ENCODE measurements at regions not wholly inside any gene's neighbourhood (a gene's known extent, or its start where the extent isn't known, plus 50 kb on each side); places are given as distances from the start of the nearest gene placed in this dataset.

- intact Hi-C loops (cut with DNase I; ENCODE audit: low total_unique reads) = no loop called here
Observed at GRCh38 chr13:103403814-103404213, 337.6 kb upstream of the SLC10A2 start.

GRCh38 chr13:103403148-103403740 lies 337.0 kb upstream of the SLC10A2 start:
- WGBS, 2 donors = 87 to 88% methylated on average over 4 of the region's 4 CpGs
- Histone ChIP-seq H3K9me3 (no peaks in the 10 kb centered on the region), H3K36me3 (ENCODE audit: low read depth, missing control alignments) (no peaks in the 10 kb centered on the region), H3K27me3 (no peaks in the 10 kb centered on the region), H3K4me3 (no peak overlapping the region), H3K4me1 (no peaks in the 10 kb centered on the region), H3K27ac (no peak overlapping the region)
- intact Hi-C loops (cut with DNase I; ENCODE audit: low total_unique reads) = no loop called here
- no peak for DNase-seq
- no peak for TF ChIP-seq POLR2A (IDR thresholded peaks at IDR 0.05)
- TF ChIP-seq CTCF (IDR thresholded peaks at IDR 0.05) = no peak

More at GRCh38 chr13:103403814-103404213, 337.6 kb upstream of the SLC10A2 start:
- TF ChIP-seq POLR2A (IDR thresholded peaks at IDR 0.05) (no peak), CTCF (IDR thresholded peaks at IDR 0.05) (no peak)
- no peak for DNase-seq
- Histone ChIP-seq H3K27me3 (no peaks in the 10 kb centered on the region), H3K9me3 (no peaks in the 10 kb centered on the region), H3K4me1 (no peaks in the 10 kb centered on the region), H3K36me3 (ENCODE audit: low read depth, missing control alignments) (no peaks in the 10 kb centered on the region), H3K4me3 (no peak overlapping the region), H3K27ac (no peak overlapping the region)
- 33 to 71% methylated on average over 1 of the region's 1 CpG for WGBS, 2 donors

DNA sequence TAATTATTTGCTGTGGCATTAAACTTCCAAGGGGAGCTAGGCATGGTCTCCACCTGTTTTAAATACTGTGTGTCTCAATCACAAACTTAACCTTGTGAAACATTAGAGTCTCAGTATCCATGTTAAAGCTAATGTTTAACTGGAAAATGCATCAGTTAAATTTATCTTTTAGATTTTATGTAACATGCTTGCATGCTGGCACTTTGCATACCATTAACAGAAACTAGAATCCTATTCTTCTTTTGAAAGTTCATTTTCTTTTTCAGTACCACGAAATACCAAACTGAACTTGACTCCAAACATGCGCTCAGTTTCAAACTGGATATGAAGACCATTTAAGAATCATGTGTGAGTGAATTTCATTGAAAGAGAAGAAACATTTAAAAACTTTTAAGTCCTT lies 328.9 kb upstream of the SLC10A2 start:
- DNase-seq = no peak
- TF ChIP-seq POLR2A (IDR thresholded peaks at IDR 0.05) (no peak), CTCF (IDR thresholded peaks at IDR 0.05) (no peak)
- no peaks in the 10 kb centered on the region for H3K4me1 ChIP-seq
- intact Hi-C loops (cut with DNase I; ENCODE audit: low total_unique reads) = no loop called here
- no peaks in the 10 kb centered on the region for H3K27me3 ChIP-seq
- no peaks in the 10 kb centered on the region for H3K36me3 ChIP-seq (ENCODE audit: low read depth, missing control alignments)
- no peak overlapping the region for H3K27ac ChIP-seq
- H3K9me3 ChIP-seq = no peaks in the 10 kb centered on the region
- H3K4me3 ChIP-seq = no peak overlapping the region
- 86 to 93% methylated on average over 2 of the region's 2 CpGs for WGBS, 2 donors

GRCh38 chr13:103394618-103395017 lies 328.4 kb upstream of the SLC10A2 start:
- Histone ChIP-seq H3K36me3 (ENCODE audit: low read depth, missing control alignments) (no peaks in the 10 kb centered on the region), H3K9me3 (no peaks in the 10 kb centered on the region), H3K27ac (no peak overlapping the region), H3K4me3 (no peak overlapping the region), H3K4me1 (no peaks in the 10 kb centered on the region), H3K27me3 (no peaks in the 10 kb centered on the region)
- DNase-seq = no peak
- WGBS, 2 donors = 70 to 79% methylated on average over 2 of the region's 2 CpGs
- no peak for TF ChIP-seq POLR2A (IDR thresholded peaks at IDR 0.05)
- TF ChIP-seq CTCF (IDR thresholded peaks at IDR 0.05) = no peak
- intact Hi-C loops (cut with DNase I; ENCODE audit: low total_unique reads) = no loop called here

DNA sequence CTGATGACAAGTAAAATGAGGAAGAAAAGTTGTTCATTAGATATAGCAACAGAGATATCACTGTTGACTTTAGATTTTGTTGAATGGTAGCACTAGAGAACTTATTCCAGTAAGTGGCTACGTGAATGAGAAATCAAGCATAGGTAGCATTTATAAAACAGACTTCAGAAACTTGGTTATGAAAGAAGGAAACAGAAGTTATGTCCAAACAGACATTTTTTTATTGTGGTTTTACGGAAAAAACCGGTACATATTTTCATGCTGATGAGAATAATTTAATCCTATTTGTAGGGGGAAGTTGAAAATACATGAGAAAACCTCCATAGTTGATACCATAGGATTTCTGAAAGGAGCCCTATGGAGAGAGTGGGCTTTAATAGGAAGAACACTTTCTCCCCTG lies 325.7 kb upstream of the SLC10A2 start:
- no peaks in the 10 kb centered on the region for H3K9me3 ChIP-seq
- WGBS, 2 donors = 77 to 82% methylated on average over 3 of the region's 3 CpGs
- H3K36me3 ChIP-seq (ENCODE audit: low read depth, missing control alignments) = no peaks in the 10 kb centered on the region
- no peak overlapping the region for H3K27ac ChIP-seq
- DNase-seq = no peak
- no peak overlapping the region for H3K4me3 ChIP-seq
- intact Hi-C loops (cut with DNase I; ENCODE audit: low total_unique reads) = no loop called here
- no peaks in the 10 kb centered on the region for H3K27me3 ChIP-seq
- no peaks in the 10 kb centered on the region for H3K4me1 ChIP-seq
- TF ChIP-seq POLR2A (IDR thresholded peaks at IDR 0.05) (no peak), CTCF (IDR thresholded peaks at IDR 0.05) (no peak)
